HG02571 (cell line): ENCODE measurements at regions not wholly inside any gene's neighbourhood (a gene's known extent, or its start where the extent isn't known, plus 50 kb on each side); places are given as distances from the start of the nearest gene placed in this dataset.
"Not testable (repeated sequence)": the region's sequence is repeated elsewhere in the genome, so short reads cannot be mapped to it uniquely, and the experiment has no call there.

Source experiments
- ATAC-seq: cut with Tn5 transposase; IDR thresholded peaks from one replicate; pipeline ENCODE4 v1.9.1; 2021; ENCODE audit warnings: mild to moderate bottlenecking, moderate library complexity; ENCODE audit not compliant: unreplicated experiment

- no peak for ATAC-seq
Observed at GRCh38 chr6:11961923-11962322, 50.2 kb upstream of the HIVEP1 start.

GRCh38 chr6:11960909-11961779 is 51.0 kb upstream of the HIVEP1 start:
- no peak for ATAC-seq

DNA sequence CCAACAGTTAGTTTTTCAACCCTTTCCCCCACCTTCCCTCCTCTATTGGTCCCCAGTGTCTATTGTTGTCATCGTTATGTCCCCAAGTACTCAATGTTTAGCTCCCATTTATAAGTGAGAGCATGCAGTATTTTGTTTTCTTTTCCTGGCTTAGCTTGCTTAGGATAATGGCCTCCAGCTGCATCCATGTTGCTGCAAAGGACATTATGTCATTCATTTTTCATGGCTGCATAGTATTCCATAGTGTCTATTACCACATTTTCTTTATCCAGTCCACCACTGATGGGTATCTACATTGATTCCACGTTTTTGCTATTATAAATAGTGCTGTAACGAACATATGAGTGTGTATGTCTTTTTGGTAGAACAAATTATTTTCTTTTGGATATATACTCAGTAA is 55.3 kb upstream of the HIVEP1 start:
- no peak for ATAC-seq

GRCh38 chr6:11953641-11954040 is 58.5 kb upstream of the HIVEP1 start:
- ATAC-seq = no peak

DNA sequence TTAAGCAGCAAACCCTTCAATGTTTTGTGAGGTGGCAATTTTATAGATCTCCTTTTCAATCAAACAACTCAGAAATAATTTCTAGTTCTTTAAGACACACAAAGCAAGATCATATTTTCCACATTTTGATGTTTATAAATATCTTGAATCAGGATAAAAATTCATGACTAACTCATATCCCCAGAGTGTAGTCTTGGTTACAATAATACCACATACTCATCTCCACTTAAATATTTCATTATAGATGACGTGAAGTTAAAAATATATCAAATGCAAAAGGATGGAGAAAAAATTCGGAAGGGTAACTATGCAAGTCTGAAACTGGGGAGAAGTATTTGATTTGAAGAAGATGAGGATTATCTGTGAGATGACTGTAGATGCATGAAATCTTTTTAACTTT is 59.8 kb upstream of the HIVEP1 start:
- ATAC-seq = no peak

DNA sequence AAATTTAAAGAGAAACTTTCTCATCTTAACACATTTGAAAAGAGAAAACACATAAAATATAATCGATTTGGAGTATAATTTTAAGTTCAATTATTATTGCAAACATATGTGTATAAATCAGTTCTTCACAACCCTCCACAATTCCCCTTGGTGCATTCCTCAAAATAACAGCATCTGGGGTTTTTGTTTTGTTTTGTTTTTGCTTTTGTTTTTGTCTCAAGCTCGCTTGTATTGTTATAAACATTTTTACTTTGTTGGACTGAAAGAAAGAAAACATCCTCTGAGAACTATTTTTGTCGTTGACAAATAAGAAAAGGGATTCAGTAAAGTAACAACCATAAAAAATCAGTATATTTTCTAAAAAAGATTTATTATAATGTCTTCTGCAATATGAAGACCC is 60.2 kb upstream of the HIVEP1 start:
- ATAC-seq = no peak

- no peak for ATAC-seq
Observed at GRCh38 chr6:11950109-11950508, 62.0 kb upstream of the HIVEP1 start.

- no peak for ATAC-seq
Observed at GRCh38 chr6:11947575-11947974, 64.5 kb upstream of the HIVEP1 start.

DNA sequence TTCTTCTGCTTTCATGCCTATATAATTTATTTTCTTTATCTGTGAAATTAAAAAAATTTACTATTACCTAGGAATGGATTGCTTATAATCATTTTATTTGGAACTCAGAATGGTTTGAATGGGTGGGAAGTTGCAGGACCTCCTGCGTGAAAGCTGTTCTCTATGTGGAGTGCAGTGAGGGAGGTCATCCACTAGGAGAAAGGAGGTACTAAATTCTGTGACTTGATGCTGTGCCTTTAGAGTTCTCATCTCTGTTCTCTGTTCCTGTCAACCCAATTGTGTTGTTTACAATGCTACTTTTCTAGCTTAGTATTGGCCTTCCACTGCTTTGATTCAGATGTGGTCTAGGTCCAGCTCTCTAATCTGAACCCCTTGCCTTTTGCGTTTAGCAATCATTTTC is 65.0 kb upstream of the HIVEP1 start:
- ATAC-seq = no peak

- ATAC-seq = no peak
Observed at GRCh38 chr6:11944111-11944510, 68.0 kb upstream of the HIVEP1 start.

GRCh38 chr6:11943060-11943459 is 69.1 kb upstream of the HIVEP1 start:
- ATAC-seq = no peak

GRCh38 chr6:11942185-11942864 is 69.8 kb upstream of the HIVEP1 start:
- no peak for ATAC-seq

GRCh38 chr6:11940532-11941166 is 71.5 kb upstream of the HIVEP1 start:
- not testable (repeated sequence) for ATAC-seq

DNA sequence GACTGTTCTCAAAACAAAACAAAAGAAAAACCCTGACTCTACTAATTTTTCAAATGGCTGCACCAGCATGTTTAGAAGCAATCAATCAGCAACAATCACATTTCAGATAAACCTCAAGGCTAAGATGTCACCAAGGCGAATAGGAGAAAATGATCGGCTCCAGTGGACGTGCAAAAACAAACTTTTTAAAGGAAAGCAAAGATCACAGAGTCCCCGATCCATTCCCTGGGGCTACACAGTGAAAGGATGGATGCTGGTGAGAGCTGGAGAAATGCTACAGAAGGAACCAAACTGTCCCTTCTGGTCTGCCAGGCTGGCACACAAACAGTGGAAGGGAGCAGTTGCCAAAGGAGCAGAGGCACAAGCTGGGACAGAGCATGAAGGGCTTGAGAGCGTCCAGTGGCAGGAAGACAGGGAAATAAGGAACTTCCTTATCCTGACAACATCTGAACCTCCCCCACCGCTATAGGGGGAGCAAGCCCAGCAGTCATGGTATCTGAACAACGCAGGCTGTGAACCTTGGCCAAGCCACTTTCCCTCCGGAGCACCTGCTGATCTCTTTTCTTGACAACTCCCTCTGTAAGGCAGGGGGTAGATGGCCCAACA is 73.7 kb upstream of the HIVEP1 start:
- ATAC-seq = no peak

- ATAC-seq = no peak
Observed at GRCh38 chr6:11934638-11935037, 77.5 kb upstream of the HIVEP1 start.

GRCh38 chr6:11932892-11933291 is 79.2 kb upstream of the HIVEP1 start:
- not testable (repeated sequence) for ATAC-seq

DNA sequence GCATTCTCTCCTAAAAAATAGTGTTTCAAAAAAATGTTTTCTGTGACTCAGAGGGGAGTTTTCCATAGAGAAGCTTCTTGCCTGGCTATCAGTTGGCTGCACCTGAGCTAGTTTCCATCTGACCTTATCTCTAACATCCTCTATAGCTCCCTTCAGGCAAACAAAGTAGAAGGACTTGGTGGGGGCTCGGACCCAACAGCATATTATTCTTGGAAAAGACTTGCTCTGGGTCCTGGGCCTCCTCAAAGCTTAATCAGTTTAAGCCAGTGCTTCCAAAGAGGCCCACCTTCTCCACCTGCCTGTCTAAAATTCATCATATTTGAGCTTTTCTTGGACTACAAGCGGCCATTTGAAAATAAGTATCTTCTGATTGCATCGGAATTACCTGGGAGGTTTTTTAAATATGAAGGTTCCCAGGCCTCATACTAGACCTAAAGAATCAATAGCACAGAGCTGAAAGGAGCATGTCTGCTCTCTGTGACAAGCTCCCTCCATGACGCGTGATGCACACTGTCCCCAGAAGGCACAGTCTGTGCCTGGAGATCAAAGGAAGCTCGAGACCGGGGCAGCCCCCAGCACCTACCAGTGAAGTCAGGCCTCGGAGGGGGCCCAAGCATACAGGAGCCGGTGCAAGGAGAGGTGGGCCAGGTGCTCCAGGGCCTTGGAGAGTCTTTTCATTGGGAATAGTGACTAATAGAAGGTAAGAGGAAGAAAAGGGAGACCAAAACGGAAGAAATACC is 80.6 kb upstream of the HIVEP1 start:
- ATAC-seq = no peak

GRCh38 chr6:11930834-11931233 is 81.3 kb upstream of the HIVEP1 start:
- ATAC-seq = not testable (repeated sequence)

DNA sequence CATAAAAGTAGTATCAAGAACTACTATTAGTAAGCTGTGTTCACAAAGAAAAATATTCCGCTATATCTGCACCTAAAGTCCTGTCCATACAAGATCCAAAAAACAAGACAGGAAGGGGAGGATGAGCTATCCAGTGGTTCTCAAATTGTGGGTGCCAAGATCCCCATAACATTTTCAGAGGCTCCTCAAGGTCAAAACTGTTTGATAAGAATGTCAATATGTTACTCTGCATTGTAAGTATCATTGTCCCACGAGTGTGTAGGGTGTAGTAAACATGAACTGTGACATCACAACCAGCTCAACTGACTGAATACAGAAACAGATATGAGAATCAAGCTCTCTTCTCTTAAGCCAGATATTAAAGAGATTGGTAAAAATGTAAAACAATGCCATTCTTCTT is 81.9 kb upstream of the HIVEP1 start:
- no peak for ATAC-seq

- ATAC-seq = no peak
Observed at GRCh38 chr6:11929241-11929835, 82.8 kb upstream of the HIVEP1 start.
